LNCAP (cell line): ENCODE measurements at regions not wholly inside any gene's neighbourhood (a gene's known extent, or its start where the extent isn't known, plus 50 kb on each side); places are given as distances from the start of the nearest gene placed in this dataset.

Experiments used
- TF ChIP-seq, protein P1 (sequence below): fragments of 450-650 bp; IDR thresholded peaks from 2 replicates; pipeline ENCODE4 v1.5.1; 2017; ENCODE audit warnings: mild to moderate bottlenecking

DNA sequence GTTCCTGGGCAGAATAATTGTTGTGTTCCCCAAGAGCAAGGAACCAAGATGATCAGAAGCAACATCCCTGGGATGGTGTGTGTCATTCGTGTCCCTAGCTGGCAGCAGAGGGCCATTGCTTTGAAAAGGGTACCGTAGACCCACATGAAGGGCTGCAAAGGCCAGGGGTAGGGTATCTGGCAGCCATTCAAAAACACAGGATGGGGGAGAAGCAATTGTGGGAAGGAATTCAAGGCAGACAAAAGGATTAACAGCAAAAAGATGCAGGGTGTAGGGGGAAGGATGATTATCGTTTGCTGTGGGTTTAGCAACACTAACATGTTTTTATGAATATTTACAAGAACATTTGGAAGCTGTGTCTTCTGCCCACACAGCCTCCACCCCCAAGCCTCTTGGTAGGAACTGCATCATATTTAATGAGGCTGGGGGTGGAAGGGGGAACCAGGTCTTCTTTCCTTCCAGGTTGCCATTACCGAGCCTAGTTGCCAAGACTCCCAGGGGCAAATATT is 169.0 kb upstream of the G2E3 start:
- TF ChIP-seq, protein P1, sequence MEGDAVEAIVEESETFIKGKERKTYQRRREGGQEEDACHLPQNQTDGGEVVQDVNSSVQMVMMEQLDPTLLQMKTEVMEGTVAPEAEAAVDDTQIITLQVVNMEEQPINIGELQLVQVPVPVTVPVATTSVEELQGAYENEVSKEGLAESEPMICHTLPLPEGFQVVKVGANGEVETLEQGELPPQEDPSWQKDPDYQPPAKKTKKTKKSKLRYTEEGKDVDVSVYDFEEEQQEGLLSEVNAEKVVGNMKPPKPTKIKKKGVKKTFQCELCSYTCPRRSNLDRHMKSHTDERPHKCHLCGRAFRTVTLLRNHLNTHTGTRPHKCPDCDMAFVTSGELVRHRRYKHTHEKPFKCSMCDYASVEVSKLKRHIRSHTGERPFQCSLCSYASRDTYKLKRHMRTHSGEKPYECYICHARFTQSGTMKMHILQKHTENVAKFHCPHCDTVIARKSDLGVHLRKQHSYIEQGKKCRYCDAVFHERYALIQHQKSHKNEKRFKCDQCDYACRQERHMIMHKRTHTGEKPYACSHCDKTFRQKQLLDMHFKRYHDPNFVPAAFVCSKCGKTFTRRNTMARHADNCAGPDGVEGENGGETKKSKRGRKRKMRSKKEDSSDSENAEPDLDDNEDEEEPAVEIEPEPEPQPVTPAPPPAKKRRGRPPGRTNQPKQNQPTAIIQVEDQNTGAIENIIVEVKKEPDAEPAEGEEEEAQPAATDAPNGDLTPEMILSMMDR: no peak

DNA sequence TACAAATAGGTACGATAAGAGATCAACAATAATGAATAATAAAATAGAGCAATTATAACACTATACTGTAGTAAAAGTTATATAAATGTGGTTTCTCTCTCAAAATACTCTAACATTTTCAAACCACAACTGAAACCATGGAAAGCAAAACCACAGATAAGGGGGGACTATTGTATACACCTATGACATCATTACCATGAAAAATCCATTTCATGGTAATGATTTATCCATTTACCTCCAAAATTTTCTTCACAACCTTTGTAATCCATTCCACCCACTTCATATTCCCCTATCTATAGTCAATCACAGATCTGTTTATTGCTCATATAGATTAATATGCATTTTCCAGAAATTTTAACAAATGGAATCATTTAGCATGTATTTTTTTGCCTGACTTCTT is 163.9 kb upstream of the G2E3 start:
- TF ChIP-seq, protein P1: no peak

DNA sequence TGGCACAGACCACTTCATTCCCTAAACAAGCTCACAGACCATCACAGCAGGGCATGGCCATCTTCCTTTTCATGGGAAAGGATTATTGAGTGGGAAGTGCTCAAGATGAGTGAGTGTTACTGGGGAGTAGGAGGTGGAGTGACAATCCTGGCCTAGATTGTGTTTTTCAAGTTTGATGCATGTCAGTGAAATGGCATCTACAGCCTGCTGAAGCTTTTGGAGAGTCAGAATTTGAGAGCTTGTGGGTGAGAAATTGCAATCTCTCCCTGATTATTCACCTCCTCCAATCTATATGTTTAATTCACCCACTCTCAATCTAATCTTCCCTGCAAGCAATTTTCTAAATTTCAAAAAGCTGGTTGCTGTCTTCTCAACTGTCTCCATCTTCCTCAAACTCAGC is 156.1 kb upstream of the G2E3 start:
- TF ChIP-seq, protein P1: no peak

DNA sequence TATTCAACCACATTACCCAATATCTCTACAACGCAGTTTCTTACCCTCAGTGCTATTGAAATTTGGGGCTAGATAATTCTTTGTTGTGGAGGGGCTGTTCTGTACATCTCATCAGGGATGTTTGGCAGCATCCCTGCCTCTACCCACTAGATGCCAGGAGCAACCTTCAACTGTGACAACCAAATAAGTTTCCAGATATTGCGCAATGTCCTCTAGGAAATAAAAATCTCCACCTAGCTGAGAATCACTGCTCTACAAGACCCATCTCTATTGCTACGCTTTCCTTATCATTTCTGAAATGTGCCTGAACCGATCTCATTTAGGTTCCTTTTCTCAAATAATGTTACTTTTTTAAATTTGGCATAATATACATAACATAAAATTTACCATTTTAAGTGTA is 155.2 kb upstream of the G2E3 start:
- TF ChIP-seq, protein P1: no peak

DNA sequence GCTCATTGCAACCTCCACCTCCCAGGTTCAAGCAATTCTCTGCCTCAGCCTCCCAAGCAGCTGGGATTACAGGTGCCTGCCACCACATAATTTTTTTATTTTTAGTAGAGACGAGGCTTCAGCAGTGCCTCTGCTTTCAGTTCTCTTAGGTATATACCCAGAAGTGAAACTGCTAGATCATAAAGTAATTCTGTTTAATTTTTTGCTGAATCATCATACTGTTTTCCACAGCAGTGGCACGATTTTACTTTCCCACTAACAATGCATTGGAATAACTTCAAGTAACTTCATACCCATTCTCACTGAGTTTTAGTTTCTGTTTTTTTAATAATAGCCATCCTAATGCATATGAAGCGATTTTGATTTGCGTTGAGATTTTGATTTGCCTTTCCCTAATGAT is 148.0 kb upstream of the G2E3 start:
- TF ChIP-seq, protein P1: no peak

DNA sequence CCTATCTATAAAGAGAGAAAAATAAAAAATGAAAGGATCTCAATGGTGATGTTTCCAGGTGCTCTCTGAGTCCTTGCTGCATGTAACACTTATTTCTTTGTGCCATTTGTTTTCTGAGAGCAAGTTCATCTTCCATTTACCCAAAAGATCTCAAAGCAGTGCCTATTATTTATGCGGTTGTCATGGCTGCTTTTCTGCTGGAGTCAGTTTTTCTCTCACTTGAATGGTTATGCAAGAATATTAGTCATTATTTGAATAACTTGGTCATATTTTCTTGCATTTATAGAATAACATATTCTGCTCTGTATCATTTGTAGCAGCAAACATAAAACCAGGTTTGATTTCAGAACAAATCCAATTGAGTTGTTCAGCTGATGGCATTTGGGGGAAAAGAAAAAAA is 141.8 kb upstream of the G2E3 start:
- TF ChIP-seq, protein P1: no peak

DNA sequence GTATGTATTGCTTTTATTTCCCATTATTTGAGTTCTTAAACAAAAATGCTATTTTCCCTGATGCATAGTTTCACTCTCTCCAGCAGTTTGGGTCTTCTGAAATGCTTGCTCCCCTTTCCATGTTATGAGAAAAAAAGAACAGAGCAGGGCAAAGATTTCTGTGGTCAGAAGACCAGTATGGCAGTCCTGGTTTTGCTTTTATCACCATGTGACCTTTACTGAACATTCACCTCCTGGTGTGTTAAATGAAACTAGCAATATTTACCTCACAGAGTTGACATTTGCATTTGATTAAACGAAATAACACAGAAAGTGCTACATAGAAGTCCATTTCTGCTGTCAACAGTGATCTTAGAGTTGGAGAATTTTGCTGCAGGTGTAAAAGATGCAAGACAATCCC is 141.0 kb upstream of the G2E3 start:
- TF ChIP-seq, protein P1: no peak

DNA sequence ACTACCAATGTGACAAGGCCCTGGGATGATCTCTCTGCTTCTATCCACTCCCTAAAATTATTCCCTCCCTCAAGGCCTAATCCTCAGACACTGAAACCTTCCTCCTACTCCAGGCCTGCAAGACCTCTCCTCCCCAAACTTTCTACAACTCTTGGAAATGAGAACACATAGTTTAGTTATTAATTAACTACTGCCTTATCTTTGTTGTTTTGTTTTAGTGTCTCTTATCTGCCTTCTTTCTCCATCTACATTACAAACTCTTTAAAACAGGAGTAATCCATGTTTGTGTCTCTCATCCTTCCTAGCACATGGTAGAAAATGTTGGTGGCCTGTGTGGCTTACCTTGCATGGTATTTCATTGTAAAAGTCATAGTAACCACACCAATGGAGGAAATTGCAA is 139.9 kb upstream of the G2E3 start:
- TF ChIP-seq, protein P1: no peak
